HFF-Myc (cell line): ENCODE measurements at regions not wholly inside any gene's neighbourhood (a gene's known extent, or its start where the extent isn't known, plus 50 kb on each side); places are given as distances from the start of the nearest gene placed in this dataset.

Experiments used
- DNase-seq: peaks from one replicate; pipeline ENCODE4 v3.0.0-alpha.2; 2011; ENCODE audit warnings: low read depth; ENCODE audit errors: extremely low read depth
- H3K4me3 ChIP-seq: replicated peaks from 2 replicates; pipeline ENCODE4 v1.5.1; 2011; ENCODE audit warnings: low read depth, mild to moderate bottlenecking, control low read depth, low read length
- CTCF ChIP-seq: IDR thresholded peaks from 2 replicates; pipeline ENCODE4 v1.5.1; 2012; ENCODE audit warnings: mild to moderate bottlenecking, low read depth, low read length, control low read depth; ENCODE audit errors: missing control alignments

DNA sequence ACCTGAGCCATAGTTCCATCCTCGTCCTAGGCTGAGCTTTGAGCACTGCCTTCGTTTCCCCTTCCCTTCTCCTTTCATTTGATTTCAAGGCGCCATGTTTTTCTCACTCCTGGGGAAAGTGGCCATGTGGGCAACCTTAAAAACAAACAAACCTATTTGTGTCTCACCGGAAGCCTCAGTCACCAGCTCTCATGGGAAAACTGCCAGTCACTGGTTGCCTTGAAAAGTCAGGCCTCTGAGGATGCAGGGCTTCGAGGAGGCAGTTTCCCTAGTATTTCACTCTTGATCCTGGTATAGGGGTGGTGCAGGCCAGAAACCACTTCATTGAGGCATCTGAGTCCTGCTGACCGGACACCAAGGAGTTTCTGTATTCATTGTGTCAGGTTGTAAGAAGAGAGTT, 59.2 kb upstream of the TRIB2 start:
- no peak for DNase-seq
- no peak overlapping the region for H3K4me3 ChIP-seq
- TF ChIP-seq CTCF, result no peak

DNA sequence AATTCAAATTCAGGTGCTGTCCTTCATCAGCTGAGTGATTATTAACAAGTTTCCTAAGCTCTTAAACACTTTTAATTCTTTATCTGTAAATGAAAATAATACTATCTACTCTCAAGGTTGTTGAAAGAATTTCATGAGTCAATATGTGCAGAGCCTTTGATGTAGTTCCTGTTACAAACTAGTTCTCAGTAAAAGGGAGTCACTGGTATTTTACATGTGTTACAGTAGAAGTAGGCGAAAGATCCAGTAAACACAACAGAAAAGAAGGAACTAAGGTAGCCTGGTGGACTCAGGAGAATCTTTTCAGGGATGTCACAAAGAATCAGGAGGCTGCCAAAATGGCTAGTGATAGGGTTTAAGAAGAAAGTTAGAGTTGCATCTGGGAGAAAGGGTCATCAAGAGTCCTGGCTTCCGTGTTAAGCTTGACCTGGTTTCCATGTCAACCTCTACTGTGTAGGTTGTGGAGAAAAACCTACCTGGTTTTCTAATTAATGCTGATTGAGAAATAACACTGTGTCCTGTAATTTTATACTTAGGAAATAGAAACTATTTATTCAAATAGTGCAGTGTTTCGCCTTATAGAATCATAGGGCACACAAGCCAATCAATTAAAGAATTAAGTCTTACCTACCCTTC, 58.3 kb upstream of the TRIB2 start:
- TF ChIP-seq CTCF, result no peak
- H3K4me3 ChIP-seq, result no peak overlapping the region
- no peak for DNase-seq

DNA sequence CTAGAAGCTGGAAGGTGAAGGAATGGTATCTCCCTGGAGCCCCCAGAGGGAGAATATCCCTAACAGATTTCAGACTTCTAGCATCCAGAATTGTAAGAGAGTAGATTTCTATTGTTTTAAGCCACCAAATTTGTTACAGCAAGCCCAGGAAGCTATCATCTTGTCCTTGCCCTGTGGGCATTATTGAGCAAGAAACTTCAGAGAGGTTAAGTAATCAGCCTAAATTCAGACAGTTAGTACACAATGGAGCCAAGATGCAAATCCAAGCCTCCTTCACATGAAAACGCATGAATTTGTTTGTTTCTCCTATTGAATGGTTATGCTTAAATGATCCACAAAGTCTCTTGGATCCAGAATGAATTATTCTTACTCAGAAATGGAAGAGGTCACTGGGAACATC, 55.2 kb upstream of the TRIB2 start:
- no peak overlapping the region for H3K4me3 ChIP-seq
- no peak for DNase-seq
- no peak for TF ChIP-seq CTCF

GRCh38 chr2:12663306-12664037, 53.3 kb upstream of the TRIB2 start:
- DNase-seq, result no peak
- no peak overlapping the region for H3K4me3 ChIP-seq
- no peak for TF ChIP-seq CTCF

DNA sequence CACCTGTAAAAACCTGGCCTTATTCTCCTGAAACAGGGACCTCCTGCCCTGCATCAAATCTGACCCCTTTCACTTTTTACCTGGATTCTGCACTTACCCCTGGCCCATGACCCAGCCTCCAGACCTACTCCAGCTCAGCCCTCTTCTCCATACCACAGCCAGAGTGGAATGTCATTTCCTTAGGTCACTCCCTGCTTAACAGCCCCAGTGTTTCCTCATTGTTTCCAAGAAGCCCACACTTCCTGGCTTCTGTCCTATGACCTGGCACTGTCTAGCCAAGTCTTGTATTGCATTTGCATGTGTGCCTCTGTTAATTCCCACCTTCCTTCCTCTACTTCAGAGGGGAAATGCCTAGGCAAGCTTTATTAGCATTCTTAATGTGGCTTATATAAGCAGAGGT, 51.4 kb upstream of the TRIB2 start:
- H3K4me3 ChIP-seq, result no peak overlapping the region
- TF ChIP-seq CTCF, result no peak
- DNase-seq, result no peak

DNA sequence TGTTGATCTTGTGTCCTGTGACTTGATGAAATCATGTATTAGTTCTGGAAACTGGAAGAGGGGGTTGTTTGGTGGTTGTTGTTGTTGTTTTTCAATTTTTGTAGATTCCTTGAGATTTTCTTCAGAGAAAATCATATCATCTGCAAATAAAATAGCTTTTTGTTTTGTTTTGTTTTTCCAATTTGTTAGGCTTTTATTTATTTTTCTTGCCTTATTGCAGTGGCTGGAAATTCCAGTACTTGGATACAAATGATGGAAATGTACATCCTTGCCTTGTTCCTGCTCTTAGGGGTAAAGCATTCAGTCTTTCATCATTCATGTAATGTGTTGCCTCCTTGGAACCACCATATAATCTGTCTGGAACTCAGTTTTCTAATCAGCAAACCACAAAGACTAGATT, 50.3 kb upstream of the TRIB2 start:
- no peak for TF ChIP-seq CTCF
- DNase-seq, result no peak
- no peak overlapping the region for H3K4me3 ChIP-seq
